ENCODE measurements at regions not wholly inside any gene's neighbourhood (a gene's known extent, or its start where the extent isn't known, plus 50 kb on each side); places are given as distances from the start of the nearest gene placed in this dataset.

DNA sequence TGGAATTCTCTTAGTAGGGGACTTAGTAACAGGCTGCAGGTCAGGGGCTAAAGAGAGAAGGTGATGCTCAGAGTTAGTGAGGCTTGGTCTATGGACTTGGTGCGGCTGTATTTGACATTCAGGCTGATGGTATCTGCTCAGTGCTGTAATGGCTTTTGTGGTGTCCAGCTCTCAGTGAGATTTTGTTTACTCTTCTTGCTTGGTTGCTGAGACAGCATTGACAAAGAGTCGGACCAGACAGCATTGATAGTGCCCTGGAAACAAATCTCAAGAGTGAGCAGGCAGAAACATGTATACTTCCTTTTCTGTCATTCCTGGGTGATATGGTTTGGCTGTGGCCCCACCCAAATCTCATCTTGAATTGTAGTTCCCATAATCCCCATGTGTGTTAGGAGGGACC, 202.0 kb downstream of the STK31 start:
- no peak for TF ChIP-seq CTCF (IDR thresholded peaks at IDR 0.05 in 2 of 3, conservative IDR thresholded peaks at IDR 0.05 in 1 of 3; ENCODE audit: borderline replicate concordance in 1 of 3, insufficient read depth in 1 of 3, low read depth in 2 of 3, low read length in 2 of 3)
- no peak for TF ChIP-seq ATF3 (IDR thresholded peaks at IDR 0.05)
- TF ChIP-seq JUND (IDR thresholded peaks at IDR 0.05) = no peak
- TF ChIP-seq YY1 (IDR thresholded peaks at IDR 0.05; ENCODE audit: extremely low read depth, insufficient replicate concordance, low read depth, low read length) = no peak
- TF ChIP-seq RAD21 (IDR thresholded peaks at IDR 0.05; ENCODE audit: low read depth) = no peak
- no peak for TF ChIP-seq POLR2A (IDR thresholded peaks at IDR 0.05; ENCODE audit: borderline replicate concordance, extremely low read depth, insufficient read depth, insufficient read length)
- no peak for TF ChIP-seq ZNF274 (IDR thresholded peaks at IDR 0.05; ENCODE audit: low read depth, low read length)
- no peak for TF ChIP-seq POLR2AphosphoS5 (IDR thresholded peaks at IDR 0.05; ENCODE audit: low read depth, low read length)
- no peak for TF ChIP-seq CEBPB (IDR thresholded peaks at IDR 0.05; ENCODE audit: low read depth)
- TF ChIP-seq REST (IDR thresholded peaks at IDR 0.05; ENCODE audit: low read depth) = no peak
- TF ChIP-seq MAX (IDR thresholded peaks at IDR 0.05) = no peak
- TF ChIP-seq EZH2phosphoT487 (IDR thresholded peaks at IDR 0.05; ENCODE audit: borderline replicate concordance) = no peak
- TF ChIP-seq SIN3A (IDR thresholded peaks at IDR 0.05; ENCODE audit: low read depth) = no peak
- TF ChIP-seq, protein P1, sequence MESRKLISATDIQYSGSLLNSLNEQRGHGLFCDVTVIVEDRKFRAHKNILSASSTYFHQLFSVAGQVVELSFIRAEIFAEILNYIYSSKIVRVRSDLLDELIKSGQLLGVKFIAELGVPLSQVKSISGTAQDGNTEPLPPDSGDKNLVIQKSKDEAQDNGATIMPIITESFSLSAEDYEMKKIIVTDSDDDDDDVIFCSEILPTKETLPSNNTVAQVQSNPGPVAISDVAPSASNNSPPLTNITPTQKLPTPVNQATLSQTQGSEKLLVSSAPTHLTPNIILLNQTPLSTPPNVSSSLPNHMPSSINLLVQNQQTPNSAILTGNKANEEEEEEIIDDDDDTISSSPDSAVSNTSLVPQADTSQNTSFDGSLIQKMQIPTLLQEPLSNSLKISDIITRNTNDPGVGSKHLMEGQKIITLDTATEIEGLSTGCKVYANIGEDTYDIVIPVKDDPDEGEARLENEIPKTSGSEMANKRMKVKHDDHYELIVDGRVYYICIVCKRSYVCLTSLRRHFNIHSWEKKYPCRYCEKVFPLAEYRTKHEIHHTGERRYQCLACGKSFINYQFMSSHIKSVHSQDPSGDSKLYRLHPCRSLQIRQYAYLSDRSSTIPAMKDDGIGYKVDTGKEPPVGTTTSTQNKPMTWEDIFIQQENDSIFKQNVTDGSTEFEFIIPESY (IDR thresholded peaks at IDR 0.05; ENCODE audit: extremely low read depth, insufficient replicate concordance, low read length) = no peak
